ENCODE measurements at regions not wholly inside any gene's neighbourhood (a gene's known extent, or its start where the extent isn't known, plus 50 kb on each side); places are given as distances from the start of the nearest gene placed in this dataset.
"Not testable (repeated sequence)": the region's sequence is repeated elsewhere in the genome, so short reads cannot be mapped to it uniquely, and the experiment has no call there.

GRCh38 chr10:44564361-44564760, 179.5 kb upstream of the CXCL12 start:
- DNase-seq (ENCODE audit: low read depth in 3 of 3, low spot score in 1 of 3), result no peak

- no peak for DNase-seq (ENCODE audit: low read depth in 3 of 3, low spot score in 1 of 3)
Observed at GRCh38 chr10:44564790-44565189, 179.9 kb upstream of the CXCL12 start.

DNA sequence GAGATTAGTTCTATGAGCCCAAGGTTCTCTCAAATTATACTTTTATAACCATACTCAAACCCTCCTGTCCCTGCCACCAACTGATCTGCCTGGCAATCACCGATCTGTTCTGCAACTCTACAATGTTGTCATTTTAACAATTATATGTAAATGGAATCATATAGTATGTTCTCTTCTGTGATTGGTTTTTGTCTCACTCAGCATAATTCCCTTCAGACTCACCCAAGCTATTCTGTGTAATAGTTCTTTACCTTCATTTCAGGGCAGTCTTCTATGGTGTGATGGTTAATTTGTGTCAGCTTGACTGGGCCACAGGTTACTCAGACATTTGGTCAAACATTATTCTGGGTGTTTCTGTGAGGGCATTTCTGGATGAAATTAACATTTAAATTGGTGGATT, 181.9 kb upstream of the CXCL12 start:
- no peak for DNase-seq (ENCODE audit: low read depth in 3 of 3, low spot score in 1 of 3)

- no peak for DNase-seq (ENCODE audit: low read depth in 3 of 3, low spot score in 1 of 3)
Observed at GRCh38 chr10:44567471-44567870, 182.6 kb upstream of the CXCL12 start.

- no peak for DNase-seq (ENCODE audit: low read depth in 3 of 3, low spot score in 1 of 3)
Observed at GRCh38 chr10:44569193-44570091, 184.5 kb upstream of the CXCL12 start.

- no peak for DNase-seq (ENCODE audit: low read depth in 3 of 3, low spot score in 1 of 3)
Observed at GRCh38 chr10:44571701-44572100, 186.8 kb upstream of the CXCL12 start.

- no peak for DNase-seq (ENCODE audit: low read depth in 3 of 3, low spot score in 1 of 3)
Observed at GRCh38 chr10:44572146-44572545, 187.2 kb upstream of the CXCL12 start.

DNA sequence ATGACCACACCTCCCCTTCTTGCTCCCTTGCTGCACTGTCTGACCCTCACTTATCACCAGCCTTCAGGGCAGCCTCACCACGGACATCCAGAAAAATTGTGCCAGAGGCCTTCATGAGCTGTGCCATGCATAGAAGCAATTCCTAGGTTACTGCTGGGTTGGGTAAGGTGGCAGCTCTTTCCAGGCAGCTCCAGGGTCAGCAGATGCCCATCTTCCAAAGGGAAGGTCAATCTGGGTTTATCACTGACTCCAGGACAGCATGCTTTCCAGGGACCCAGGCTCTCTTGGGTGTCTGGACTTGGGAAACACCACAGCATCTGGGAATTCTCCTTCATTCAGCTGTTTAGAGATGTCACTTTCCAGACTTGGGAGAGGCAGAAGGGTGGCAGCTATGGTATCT, 188.9 kb upstream of the CXCL12 start:
- no peak for DNase-seq (ENCODE audit: low read depth in 3 of 3, low spot score in 1 of 3)

GRCh38 chr10:44574596-44575480, 189.9 kb upstream of the CXCL12 start:
- no peak for DNase-seq (ENCODE audit: low read depth in 3 of 3, low spot score in 1 of 3)

DNA sequence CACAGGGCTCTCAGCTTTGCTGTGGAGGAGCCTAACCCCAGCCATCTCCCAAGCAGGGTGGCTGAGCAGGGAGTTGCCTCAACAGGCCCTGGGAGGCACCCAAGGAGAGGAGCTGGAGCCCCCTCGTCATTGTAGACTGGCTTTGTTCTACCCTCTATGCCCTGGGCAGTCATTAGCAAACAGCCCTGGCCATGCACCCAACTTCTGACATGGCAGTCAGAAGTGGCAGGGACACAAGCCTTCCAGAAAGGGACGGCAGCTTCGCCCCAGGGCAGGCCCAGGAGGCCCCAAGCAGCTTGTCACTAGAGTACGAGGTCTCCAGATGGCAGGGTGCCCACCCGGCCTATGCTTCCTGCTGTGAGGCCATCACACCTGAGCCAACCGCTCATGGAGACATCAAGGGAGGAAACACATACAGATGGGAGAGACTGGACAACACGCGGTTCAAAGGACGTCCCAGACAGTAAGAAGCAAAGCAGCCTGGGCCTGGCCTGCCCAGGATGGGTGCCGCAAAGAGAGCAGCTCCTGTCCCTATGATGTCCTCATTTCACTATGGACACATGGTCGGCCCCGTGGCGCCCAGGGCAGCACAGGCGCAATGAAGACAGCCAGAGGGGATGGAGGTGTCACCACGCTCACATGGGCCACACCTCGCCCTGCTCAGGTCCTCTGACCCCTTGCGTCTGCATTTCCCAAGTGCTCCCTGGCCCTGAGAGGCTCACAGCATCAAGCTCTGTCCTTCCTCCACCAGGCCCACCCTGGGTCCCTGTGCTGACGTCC, 190.9 kb upstream of the CXCL12 start:
- DNase-seq (ENCODE audit: low read depth in 3 of 3, low spot score in 1 of 3), result no peak

GRCh38 chr10:44576702-44577191, 191.8 kb upstream of the CXCL12 start:
- no peak for DNase-seq (ENCODE audit: low read depth in 3 of 3, low spot score in 1 of 3)

GRCh38 chr10:44577533-44577932, 192.6 kb upstream of the CXCL12 start:
- no peak for DNase-seq (ENCODE audit: low read depth in 3 of 3, low spot score in 1 of 3)

- DNase-seq (ENCODE audit: low read depth in 3 of 3, low spot score in 1 of 3), result no peak
Observed at GRCh38 chr10:44578271-44578670, 193.4 kb upstream of the CXCL12 start.

- not testable (repeated sequence) for DNase-seq (ENCODE audit: low read depth in 3 of 3, low spot score in 1 of 3)
Observed at GRCh38 chr10:44578963-44579362, 194.1 kb upstream of the CXCL12 start.

- DNase-seq (ENCODE audit: low read depth in 3 of 3, low spot score in 1 of 3), result no peak
Observed at GRCh38 chr10:44581996-44582395, 197.1 kb upstream of the CXCL12 start.

DNA sequence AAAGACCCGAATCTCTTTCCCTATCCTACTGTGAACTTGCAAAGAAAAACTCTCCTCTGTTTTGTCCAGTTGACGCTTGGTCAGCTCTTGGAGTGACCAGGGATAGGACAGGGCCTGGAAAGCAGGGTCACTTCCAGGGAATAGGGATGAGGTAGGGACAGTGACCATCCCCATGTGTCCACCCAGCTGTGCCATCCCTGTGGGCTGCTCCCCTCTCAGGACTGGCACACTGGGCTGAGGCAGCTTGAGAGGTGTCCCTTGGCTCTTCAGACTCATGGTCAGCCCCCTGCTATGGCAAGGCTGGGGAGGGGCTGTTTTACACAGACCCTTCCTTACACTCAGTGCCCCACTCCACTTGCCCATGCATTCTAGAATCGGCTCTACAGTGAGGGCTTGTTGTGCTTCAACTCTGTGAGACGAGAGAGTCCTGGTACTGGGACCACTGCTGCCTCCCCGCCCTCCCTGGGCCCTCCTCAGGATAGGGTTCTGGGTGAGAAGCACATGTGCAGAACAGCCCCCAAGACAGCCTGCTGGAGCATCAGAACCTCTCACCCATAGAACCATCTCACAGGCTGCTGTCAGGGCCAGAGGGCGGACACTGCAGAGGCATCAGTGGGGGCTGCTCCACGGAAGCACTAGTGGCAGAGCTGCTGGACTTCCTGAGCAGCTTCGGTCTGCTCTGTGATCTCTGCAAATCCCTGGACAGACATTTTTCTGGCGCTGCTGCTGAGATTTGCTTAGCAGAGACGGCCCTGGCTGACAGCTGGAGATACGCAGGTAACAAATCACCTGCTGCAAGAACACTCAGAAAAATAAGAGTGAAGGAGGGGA, 202.8 kb upstream of the CXCL12 start:
- DNase-seq (ENCODE audit: low read depth in 3 of 3, low spot score in 1 of 3), result no peak

DNA sequence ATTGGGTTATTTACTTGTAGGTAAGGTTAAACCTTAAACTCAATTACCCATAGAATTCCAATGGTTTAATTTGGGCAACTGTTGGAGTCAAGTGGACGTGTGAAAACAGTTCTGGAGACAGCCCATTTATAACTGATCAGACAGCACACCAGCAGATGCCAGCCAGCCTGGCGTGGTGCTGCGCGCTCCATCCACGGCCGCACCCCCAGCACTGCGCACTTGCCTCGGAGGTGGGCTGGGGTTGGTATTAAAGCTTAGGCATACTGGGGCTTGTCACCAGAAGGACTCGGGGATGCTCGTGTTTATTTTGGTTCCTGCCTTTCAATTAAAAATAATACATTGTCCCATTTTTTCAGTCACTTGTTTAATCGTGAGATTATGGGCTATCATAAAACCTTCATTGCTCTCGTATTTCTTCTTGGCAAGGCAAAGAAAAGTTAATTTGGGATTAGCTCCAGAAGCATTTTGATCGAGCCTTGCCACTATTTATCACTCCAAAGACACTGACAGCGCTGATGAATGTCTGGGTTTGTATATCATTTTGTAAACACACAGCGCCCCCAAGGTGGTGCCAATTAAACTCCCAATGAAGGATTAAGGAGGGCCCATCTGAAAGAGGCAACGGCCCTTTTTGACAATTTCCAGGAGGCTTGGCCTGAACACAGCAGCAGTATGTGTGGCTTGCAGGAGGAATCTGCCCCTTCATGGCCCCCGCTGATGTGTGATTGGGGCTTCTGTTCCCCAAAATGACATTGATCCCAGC, 204.5 kb upstream of the CXCL12 start:
- DNase-seq (ENCODE audit: low read depth in 3 of 3, low spot score in 1 of 3), result no peak

DNA sequence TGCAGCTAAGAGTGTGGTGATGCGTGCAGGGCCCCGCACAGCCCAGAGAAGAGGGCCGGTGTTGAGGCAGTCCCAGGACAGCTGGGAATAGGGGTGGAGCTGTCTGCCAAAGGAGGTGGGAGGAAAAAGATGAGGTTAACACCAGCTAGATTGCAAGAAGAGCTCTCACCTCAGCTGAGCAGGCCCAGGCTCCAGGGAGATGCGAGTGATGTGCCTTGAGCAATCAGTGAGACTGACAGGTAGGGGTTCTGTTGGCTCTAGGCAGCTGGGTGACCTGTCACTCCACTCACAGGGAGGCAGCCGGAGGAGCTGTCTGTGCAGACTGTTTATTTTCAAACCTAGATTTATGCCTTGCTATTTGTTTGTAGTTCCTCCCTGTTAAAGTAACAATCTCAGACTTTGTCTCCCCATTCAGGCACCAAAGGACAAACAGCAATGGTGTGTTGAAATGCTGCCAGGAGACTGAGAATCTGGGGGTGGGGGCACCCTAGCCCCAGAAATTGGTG, 205.1 kb upstream of the CXCL12 start:
- no peak for DNase-seq (ENCODE audit: low read depth in 3 of 3, low spot score in 1 of 3)

- DNase-seq (ENCODE audit: low read depth in 3 of 3, low spot score in 1 of 3), result no peak
Observed at GRCh38 chr10:44591911-44592310, 207.0 kb upstream of the CXCL12 start.
